ENCODE measurements at regions not wholly inside any gene's neighbourhood (a gene's known extent, or its start where the extent isn't known, plus 50 kb on each side); places are given as distances from the start of the nearest gene placed in this dataset.

DNA sequence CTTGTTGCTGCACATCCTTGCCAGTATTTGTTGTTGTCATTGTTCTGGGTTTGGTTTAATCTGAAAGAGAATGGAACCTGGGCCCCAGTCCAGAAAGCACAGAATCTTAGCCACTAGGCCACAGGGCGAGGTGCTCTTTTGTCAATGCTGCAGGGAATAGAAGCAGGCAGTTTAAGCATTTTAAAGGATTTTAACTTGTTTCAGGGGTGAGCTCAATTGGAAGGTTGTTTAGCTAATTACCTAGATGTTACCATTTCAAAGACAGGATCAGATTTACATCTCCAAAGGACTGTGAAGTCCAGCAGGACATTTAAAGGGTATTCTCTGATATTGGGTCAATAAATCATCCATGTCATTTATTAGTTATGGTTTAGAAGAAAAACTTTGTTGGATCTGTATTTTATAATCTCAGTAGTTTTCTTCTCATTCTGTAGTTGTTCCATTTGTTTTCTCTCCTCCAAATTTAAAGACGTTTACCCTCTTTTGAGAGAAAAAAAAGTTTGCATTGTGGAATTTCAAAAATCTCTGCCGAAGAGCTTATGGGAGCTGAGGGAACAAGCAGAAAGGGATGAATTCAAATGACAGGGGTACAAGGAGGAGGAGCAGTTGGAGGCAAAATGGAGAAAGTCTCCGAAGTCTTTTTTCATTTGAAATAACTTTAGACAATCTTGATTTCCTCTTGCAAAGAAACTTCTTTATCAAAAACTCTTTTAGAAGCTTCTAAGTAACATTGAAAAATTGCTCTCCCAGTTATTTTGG is 57.5 kb upstream of the FAM47C start:
- TF ChIP-seq, protein P1, sequence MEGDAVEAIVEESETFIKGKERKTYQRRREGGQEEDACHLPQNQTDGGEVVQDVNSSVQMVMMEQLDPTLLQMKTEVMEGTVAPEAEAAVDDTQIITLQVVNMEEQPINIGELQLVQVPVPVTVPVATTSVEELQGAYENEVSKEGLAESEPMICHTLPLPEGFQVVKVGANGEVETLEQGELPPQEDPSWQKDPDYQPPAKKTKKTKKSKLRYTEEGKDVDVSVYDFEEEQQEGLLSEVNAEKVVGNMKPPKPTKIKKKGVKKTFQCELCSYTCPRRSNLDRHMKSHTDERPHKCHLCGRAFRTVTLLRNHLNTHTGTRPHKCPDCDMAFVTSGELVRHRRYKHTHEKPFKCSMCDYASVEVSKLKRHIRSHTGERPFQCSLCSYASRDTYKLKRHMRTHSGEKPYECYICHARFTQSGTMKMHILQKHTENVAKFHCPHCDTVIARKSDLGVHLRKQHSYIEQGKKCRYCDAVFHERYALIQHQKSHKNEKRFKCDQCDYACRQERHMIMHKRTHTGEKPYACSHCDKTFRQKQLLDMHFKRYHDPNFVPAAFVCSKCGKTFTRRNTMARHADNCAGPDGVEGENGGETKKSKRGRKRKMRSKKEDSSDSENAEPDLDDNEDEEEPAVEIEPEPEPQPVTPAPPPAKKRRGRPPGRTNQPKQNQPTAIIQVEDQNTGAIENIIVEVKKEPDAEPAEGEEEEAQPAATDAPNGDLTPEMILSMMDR (IDR thresholded peaks at IDR 0.05), result no peak
- TF ChIP-seq POLR2A (IDR thresholded peaks at IDR 0.05), result no peak

All from adrenal gland (tissue), 5 donors.